ENCODE measurements at regions not wholly inside any gene's neighbourhood (a gene's known extent, or its start where the extent isn't known, plus 50 kb on each side); places are given as distances from the start of the nearest gene placed in this dataset.
A peak's percentile ranks its signal among the peaks of the same experiment; 100 is the strongest.

GRCh38 chr5:26669523-26669922 is 368.9 kb downstream of the CDH9 start:
- DNase-seq = no peak

DNA sequence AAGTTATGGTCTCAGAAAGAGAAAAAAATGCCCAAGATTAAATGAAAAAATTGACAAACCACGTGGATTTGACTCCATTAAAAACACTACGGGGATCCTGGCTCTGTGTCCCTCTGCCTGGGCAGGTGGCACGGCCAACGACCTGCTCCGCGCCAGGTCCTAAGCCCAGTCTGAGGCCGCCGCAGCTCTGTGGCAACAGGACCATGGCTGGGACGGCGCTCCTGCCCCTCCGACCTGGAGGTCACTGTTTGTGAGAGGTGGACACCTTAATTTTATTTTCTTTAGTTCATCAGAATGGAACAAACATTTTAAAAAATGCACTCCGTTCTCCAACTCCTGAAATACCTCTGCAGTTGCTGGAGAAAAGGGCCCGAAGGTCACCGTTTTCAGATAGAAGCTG is 369.4 kb downstream of the CDH9 start:
- no peak for DNase-seq

DNA sequence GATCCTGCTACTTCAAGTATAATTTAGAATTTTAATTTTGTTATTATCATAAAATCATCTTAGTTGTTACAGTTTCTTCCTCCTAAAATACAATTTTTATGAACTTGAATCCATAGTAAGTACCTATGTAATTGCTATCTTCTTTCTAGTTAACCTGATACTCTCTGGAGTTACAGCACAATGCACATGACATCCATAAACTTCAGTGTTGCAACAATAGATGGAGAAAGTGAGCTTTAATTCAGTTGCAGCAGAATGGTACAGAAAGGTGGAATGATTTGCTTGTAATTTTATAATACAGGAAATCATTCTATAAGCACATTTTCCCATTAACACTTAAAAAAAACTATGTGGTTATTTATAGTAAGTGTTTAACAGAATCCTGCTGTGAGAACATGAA is 372.0 kb downstream of the CDH9 start:
- DNase-seq = no peak

GRCh38 chr5:26663500-26663899 is 374.9 kb downstream of the CDH9 start:
- DNase-seq = no peak

GRCh38 chr5:26662806-26663360 is 375.5 kb downstream of the CDH9 start:
- DNase-seq = no peak

DNA sequence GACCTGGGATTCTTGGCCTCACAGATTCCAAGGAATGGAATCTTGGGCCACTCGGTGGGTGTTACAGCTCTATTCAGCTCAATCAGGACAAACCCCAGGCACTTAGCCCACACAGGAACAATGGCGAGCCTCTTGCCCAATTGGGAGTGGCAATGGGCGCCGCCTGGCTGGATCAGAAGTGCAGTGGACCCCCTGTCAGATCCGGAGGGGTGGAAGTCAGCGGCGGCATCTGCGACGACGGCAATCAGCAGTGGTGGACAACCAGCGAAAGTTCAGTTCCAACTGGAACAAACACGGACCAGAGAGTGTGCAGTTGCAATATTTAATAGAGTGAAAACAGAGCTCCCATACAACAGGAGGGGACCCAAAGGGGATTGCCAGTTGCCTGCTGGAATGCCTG is 378.3 kb downstream of the CDH9 start:
- no peak for DNase-seq

DNA sequence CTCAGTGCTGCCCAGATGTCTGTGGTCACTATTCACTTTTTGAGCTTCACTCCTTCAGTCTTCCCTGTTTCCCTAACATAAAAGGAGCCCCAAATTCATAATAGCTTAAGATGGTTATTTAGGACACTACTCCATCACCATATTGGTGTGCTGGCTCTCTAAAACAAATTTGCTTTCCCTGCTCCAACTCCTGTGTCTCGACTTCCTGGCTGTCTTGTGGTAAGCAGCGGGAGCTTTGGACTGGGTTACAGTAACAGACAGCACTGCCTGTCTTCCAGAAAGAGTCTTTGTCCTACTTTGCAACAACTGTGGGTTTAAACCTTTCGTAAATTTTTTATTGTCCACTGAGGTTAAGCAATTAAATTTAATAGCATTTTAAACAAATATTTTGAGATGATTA is 389.4 kb downstream of the CDH9 start:
- no peak for DNase-seq

GRCh38 chr5:26647781-26648180 is 390.6 kb downstream of the CDH9 start:
- no peak for DNase-seq

- no peak for DNase-seq
These were observed 392.7 kb downstream of the CDH9 start for GRCh38 chr5:26645659-26646058.

GRCh38 chr5:26641492-26641891 is 396.9 kb downstream of the CDH9 start:
- DNase-seq = no peak

DNA sequence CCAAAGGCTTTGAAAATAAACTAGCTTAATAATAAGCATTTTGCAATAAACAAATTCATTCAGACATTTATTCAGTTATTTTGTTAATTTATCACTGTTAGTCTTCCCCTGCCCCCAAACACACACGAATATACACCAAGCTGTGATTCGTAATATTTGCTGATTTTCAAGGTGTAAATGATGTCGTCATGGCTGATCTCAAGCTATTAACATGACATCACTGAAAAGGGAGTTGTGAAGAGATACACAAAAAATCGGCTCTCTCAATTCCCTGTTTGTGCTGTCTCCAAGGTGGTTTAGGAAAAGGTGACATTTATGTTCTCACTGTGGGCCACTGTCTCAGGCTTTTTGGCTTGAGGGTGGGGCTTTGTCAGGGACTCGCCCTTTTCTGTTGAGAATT is 413.3 kb downstream of the CDH9 start:
- no peak for DNase-seq

DNA sequence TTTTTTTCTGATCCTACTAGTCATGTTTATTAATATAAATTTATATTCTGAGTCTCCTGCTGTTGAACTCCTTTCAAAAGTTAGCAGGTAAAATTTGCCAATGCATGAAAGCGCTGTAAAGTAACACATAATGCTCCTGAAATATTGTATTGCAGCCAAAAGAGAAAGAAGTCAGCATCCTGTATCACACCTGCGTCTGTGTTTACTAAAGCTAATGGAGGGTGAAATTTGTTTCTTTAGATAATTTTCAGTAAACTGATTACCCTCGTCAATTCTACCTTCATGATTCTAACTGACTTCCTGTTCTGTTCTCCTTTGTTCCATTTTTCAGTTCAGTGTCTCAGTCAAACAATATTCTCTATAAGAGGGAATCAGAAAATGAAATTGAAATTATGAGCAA is 415.4 kb downstream of the CDH9 start:
- no peak for DNase-seq

DNA sequence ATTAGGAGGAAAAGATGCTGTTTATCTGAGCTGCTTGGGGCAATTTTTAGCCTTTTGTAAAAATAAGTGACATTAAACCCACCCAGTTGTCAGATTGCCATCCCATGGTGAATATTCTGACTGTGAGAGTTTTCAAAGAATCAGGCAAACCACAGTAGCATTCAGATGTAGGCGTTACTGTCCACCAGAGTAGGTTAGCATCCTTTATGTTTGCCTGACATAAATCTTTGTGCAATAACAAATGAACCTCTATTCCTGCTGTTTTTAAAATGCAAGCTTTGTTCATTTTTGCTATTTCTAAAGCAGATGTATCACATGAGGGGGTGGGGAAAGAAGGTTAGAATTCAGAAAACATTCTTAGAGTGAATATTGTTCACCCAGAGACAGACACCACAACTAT is 427.8 kb downstream of the CDH9 start:
- no peak for DNase-seq

DNA sequence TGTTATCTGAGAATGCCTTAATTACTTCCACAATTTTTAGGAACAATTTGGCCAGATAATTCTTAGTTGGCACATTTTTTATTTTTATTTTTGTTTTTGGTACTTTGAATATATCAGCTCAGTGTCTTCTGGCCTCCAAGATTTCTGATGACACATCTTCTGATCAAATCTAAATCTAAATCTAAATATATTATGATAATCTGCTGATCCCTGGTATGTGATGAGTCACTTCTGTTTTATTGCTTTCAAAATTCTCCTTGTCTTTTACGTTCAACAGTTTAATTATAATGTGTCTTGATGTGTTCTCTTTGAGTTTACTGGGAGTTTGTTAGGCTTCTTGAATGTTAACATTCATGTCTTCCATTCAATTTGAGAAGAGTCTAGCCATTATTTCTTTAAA is 436.8 kb downstream of the CDH9 start:
- DNase-seq = no peak

DNA sequence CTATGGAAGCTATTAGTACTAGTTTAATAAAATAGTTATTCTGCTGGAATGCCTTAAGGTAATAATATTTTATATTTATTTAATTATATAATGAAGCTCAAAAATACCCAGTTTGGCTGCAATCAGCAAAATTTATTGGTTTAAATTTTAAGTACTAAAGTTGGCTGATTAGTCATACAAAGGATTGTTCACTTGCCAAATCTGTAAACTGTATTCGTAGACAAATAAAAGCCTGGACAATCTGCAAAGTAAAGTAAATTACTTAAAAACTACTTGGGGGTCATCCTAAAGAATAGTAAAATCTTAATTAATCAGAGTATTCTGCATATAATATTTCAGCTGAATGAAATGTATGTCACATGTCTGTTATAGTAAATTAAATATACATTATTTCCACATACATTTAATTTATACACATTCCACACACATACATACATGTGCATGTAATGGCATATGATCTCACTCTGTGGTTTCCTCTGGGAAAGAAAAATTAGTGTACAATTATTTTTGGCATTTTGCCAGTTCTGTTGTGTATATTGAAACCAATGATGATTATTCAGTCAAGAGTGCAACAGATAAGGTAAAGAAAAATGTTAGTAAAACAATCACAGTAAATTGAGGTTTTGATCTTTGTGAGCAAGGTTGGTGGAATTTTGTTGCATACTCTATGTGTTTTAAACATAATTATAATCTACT is 455.9 kb downstream of the CDH9 start:
- no peak for DNase-seq

GRCh38 chr5:26579712-26580111 is 458.7 kb downstream of the CDH9 start:
- DNase-seq = no peak

GRCh38 chr5:26578002-26578401 is 460.4 kb downstream of the CDH9 start:
- no peak for DNase-seq

DNA sequence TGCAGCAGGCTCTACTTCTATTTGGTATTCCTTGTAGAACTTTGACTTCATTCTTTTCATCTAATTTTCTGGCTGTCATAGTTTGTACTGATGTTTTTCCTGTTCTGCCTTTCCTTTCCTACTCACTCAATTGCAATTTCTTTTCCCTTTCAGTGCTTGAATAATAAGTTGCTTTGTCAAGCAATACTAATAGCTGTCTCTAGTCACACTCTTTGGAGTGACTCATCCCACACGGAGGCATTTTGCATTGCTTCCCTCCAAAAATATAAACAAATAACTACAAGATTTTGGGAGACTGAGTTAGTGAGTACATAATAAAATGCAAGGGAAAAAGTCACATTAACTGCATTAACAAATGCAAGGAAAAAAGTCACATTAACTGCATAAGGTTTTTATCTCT is 465.9 kb downstream of the CDH9 start:
- DNase-seq = no peak

GRCh38 chr5:26569929-26570258 is 468.5 kb downstream of the CDH9 start:
- no peak for DNase-seq

GRCh38 chr5:26569241-26569928 is 469.0 kb downstream of the CDH9 start:
- no peak for DNase-seq

GRCh38 chr5:26568316-26568715 is 470.1 kb downstream of the CDH9 start:
- no peak for DNase-seq

DNA sequence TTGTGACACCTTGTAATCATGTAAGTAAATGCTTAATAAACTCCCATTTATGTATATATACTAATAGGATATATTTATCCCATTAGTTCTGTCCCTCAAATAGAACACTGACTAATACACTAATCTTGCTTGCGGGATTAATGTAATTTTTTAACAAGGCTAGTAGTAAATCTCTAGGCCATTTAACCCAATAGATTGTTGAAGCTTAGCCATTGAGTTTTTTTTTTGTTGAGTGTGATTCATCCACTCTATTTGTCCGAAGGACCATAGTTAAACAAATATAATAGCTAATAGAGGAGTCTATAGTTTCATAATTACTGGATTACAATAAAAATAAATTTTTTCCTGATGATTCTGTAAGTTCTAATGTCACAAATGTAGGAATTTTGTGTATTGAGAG is 474.4 kb downstream of the CDH9 start:
- no peak for DNase-seq

DNA sequence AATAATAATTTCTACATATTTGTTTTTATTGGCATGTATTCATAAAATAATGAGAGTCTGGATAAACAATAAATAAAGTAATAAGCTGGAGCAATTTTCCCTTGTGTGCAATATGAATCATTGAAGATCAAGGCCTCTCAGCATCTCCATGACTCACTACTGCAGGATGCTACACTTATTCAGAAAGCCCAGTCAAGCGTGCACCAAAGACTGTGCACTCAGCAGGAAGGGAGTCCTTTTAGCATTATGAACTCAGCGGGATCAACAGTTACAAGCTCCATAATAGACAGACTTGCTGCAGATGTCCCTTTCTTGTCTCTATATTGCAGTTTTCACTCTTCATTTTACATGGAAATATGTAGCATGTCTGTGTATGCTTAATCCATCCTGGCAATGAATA is 485.3 kb downstream of the CDH9 start:
- peak; percentile 66 for DNase-seq

- no peak for DNase-seq
These were observed 494.4 kb downstream of the CDH9 start for GRCh38 chr5:26543987-26544386.

GRCh38 chr5:26538226-26538625 is 500.2 kb downstream of the CDH9 start:
- DNase-seq = no peak

Measured in NCI-H187 treated with DMSO at 0.1 percent for 48 hours (cell line).